HUES64 (cell line): ENCODE measurements at regions not wholly inside any gene's neighbourhood (a gene's known extent, or its start where the extent isn't known, plus 50 kb on each side); places are given as distances from the start of the nearest gene placed in this dataset.

ENCODE experiments used
- H3K27ac ChIP-seq: 2 replicates; pipeline ENCODE4 v1.7.0; 2013; ENCODE audit warnings: low read depth, low read length, inconsistent platforms
- H3K27me3 ChIP-seq: 2 replicates; pipeline ENCODE4 v1.6.1; 2013; ENCODE audit warnings: mild to moderate bottlenecking, low read length; ENCODE audit not compliant: insufficient read depth
- H3K36me3 ChIP-seq: 2 replicates; pipeline ENCODE4 v1.6.1; 2013; ENCODE audit warnings: mild to moderate bottlenecking, low read length; ENCODE audit not compliant: insufficient read depth
- H3K4me1 ChIP-seq: 2 replicates; pipeline ENCODE4 v1.6.1; 2013; ENCODE audit warnings: mild to moderate bottlenecking, low read length, moderate library complexity; ENCODE audit not compliant: insufficient read depth
- H3K4me3 ChIP-seq: 2 replicates; pipeline ENCODE4 v1.5.1; 2013; ENCODE audit warnings: mild to moderate bottlenecking, low read length, moderate library complexity
- H3K9ac ChIP-seq: 2 replicates; pipeline ENCODE4 v1.6.1; 2013; ENCODE audit warnings: mild to moderate bottlenecking, low read depth, low read length
- H3K9me3 ChIP-seq: 2 replicates; pipeline ENCODE4 v1.6.1; 2013; ENCODE audit warnings: low read depth, low read length; ENCODE audit not compliant: insufficient read depth
- WGBS: fragments of 150-250, 120-280 bp; methylation state at CpG from one replicate; pipeline ENCODE4 v1.1.7; 2013; ENCODE audit warnings: missing lambda C conversion rate; 5-methylcytosine and 5-hydroxymethylcytosine counted together

- Histone ChIP-seq H3K4me1 (no peaks in the 10 kb centered on the region), H3K9me3 (0 out of 2 replicates have a peak, but pooled peaks cover 6% of the 10 kb centered on the region), H3K27ac (no peak overlapping the region), H3K27me3 (no peaks in the 10 kb centered on the region), H3K36me3 (no peaks in the 10 kb centered on the region), H3K4me3 (no peak overlapping the region), H3K9ac (no peak overlapping the region)
- WGBS = 0% methylated on average over 1 of the region's 1 CpG
Measured at GRCh38 chr3:94548581-94549316, 485.9 kb downstream of the NSUN3 start.

GRCh38 chr3:94561094-94561493 lies 498.2 kb downstream of the NSUN3 start:
- Histone ChIP-seq H3K4me1 (peaks cover 7% of the 10 kb centered on the region; the same call in 1 of the 2 replicates), H3K9me3 (peaks cover 8% of the 10 kb centered on the region; the same call in 1 of the 2 replicates), H3K4me3 (no peak overlapping the region), H3K27me3 (no peaks in the 10 kb centered on the region), H3K27ac (no peak overlapping the region), H3K9ac (no peak overlapping the region), H3K36me3 (no peaks in the 10 kb centered on the region)
- 77% methylated on average over 2 of the region's 3 CpGs for WGBS

DNA sequence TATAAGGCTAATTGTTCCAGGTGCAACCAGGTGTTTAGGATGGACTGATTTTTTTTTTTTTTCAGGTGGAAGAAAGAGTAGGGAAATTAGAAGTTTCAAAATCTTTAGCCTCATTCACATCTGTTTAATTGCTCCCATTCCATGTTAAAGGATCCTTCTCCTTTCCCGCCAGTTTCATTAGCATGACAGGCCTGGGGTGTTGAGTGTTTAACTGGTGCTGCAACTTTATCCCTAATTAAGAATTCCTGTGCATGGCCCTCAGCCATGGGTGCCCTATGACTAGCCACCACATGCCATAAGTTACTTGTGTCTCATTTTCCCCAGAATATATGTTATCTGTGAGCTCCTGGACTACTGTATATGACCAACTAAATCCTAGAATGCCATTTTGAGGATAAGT lies 501.4 kb downstream of the NSUN3 start:
- H3K36me3 ChIP-seq = no peaks in the 10 kb centered on the region
- peaks cover 7% of the 10 kb centered on the region; the same call in 1 of the 2 replicates for H3K4me1 ChIP-seq
- WGBS = 80% methylated on average over 1 of the region's 1 CpG

GRCh38 chr3:94568041-94568440 lies 505.2 kb downstream of the NSUN3 start:
- Histone ChIP-seq H3K4me3 (no peak overlapping the region), H3K9me3 (peaks cover 5% of the 10 kb centered on the region; the same call in 1 of the 2 replicates), H3K36me3 (no peaks in the 10 kb centered on the region), H3K4me1 (peaks cover 7% of the 10 kb centered on the region; the same call in 1 of the 2 replicates), H3K27ac (no peak overlapping the region), H3K27me3 (no peaks in the 10 kb centered on the region), H3K9ac (no peak overlapping the region)
- WGBS = 3% methylated on average over 1 of the region's 1 CpG

More for the DNA sequence above, 501.4 kb downstream of the NSUN3 start:
- Histone ChIP-seq H3K4me3 (no peak overlapping the region), H3K27ac (no peak overlapping the region), H3K9me3 (peaks cover 8% of the 10 kb centered on the region; the same call in 1 of the 2 replicates), H3K9ac (no peak overlapping the region), H3K27me3 (no peaks in the 10 kb centered on the region)

- Histone ChIP-seq H3K27ac (no peak overlapping the region), H3K9ac (no peak overlapping the region), H3K36me3 (no peaks in the 10 kb centered on the region), H3K4me1 (no peaks in the 10 kb centered on the region), H3K27me3 (no peaks in the 10 kb centered on the region), H3K9me3 (no peaks in the 10 kb centered on the region), H3K4me3 (no peak overlapping the region)
- WGBS = 95% methylated on average over 1 of the region's 2 CpGs
Measured at GRCh38 chr3:94573337-94573736, 510.5 kb downstream of the NSUN3 start.

- H3K9ac ChIP-seq = no peak overlapping the region
- no peaks in the 10 kb centered on the region for H3K36me3 ChIP-seq
- WGBS = 98% methylated on average over 2 of the region's 3 CpGs
- H3K27ac ChIP-seq = no peak overlapping the region
- no peaks in the 10 kb centered on the region for H3K27me3 ChIP-seq
- no peak overlapping the region for H3K4me3 ChIP-seq
- no peaks in the 10 kb centered on the region for H3K9me3 ChIP-seq
- no peaks in the 10 kb centered on the region for H3K4me1 ChIP-seq
Measured at GRCh38 chr3:94587291-94587690, 524.4 kb downstream of the NSUN3 start.

GRCh38 chr3:94593526-94594150 lies 530.8 kb downstream of the NSUN3 start:
- Histone ChIP-seq H3K4me1 (no peaks in the 10 kb centered on the region), H3K27me3 (no peaks in the 10 kb centered on the region), H3K9me3 (no peaks in the 10 kb centered on the region), H3K9ac (no peak overlapping the region), H3K36me3 (no peaks in the 10 kb centered on the region), H3K4me3 (no peak overlapping the region), H3K27ac (no peak overlapping the region)
- 86% methylated on average over 1 of the region's 1 CpG for WGBS

GRCh38 chr3:94596141-94596540 lies 533.3 kb downstream of the NSUN3 start:
- H3K27ac ChIP-seq = no peak overlapping the region
- no peaks in the 10 kb centered on the region for H3K9me3 ChIP-seq
- no peak overlapping the region for H3K4me3 ChIP-seq
- H3K27me3 ChIP-seq = no peaks in the 10 kb centered on the region
- H3K36me3 ChIP-seq = no peaks in the 10 kb centered on the region
- 90% methylated on average over 2 of the region's 3 CpGs for WGBS
- no peak overlapping the region for H3K9ac ChIP-seq
- H3K4me1 ChIP-seq = no peaks in the 10 kb centered on the region

- 90% methylated on average over 2 of the region's 4 CpGs for WGBS
- Histone ChIP-seq H3K27me3 (no peaks in the 10 kb centered on the region), H3K9me3 (no peaks in the 10 kb centered on the region), H3K27ac (no peak overlapping the region), H3K4me1 (no peaks in the 10 kb centered on the region), H3K36me3 (no peaks in the 10 kb centered on the region), H3K4me3 (no peak overlapping the region), H3K9ac (no peak overlapping the region)
Measured at GRCh38 chr3:94596887-94597566, 534.2 kb downstream of the NSUN3 start.

DNA sequence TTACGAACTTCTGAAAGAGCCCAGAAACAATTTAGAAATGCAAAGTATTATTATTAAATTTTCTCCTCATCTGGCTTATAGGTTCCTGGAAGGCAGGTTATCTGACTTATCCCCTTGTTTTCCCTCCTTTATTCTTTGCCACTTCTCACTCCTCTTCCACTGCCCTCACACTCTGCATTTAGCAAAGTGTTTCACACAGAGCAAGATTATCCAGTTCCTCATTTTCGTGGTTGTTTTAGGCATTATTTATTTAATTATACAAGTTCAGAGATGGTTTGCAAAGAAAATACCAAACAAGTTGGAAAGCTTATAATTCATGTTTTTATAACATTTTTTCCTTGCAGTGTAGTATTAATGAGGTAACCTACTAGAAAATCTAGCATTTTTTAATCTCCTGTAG lies 544.9 kb downstream of the NSUN3 start:
- H3K27me3 ChIP-seq = no peaks in the 10 kb centered on the region
- H3K4me1 ChIP-seq = no peaks in the 10 kb centered on the region
- no peak overlapping the region for H3K27ac ChIP-seq
- H3K36me3 ChIP-seq = no peaks in the 10 kb centered on the region
- WGBS = no CpG with 5 or more reads among the region's 2 CpGs
- no peak overlapping the region for H3K4me3 ChIP-seq
- no peak overlapping the region for H3K9ac ChIP-seq
- no peaks in the 10 kb centered on the region for H3K9me3 ChIP-seq

DNA sequence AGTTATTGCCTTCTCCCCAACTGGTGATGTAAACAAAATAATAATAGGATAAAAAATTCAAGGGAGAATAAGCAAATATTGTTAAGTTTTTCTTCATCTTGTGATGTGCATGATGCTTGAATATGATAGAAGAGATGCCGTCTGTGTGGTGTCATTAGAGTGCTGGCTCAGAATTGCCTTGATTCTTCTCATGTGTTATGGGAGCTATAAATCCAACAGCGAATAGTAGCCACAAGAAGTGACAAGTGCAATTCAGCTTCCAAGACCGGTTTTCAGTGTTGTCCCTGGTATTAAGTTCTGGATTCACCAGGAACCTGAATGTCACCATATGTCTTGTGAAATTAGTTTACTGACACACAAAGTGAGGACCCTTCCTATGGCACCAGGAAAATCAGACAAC lies 547.0 kb downstream of the NSUN3 start:
- H3K27me3 ChIP-seq = no peaks in the 10 kb centered on the region
- H3K36me3 ChIP-seq = no peaks in the 10 kb centered on the region
- H3K9ac ChIP-seq = no peak overlapping the region
- WGBS = 92% methylated on average over 3 of the region's 3 CpGs
- no peak overlapping the region for H3K4me3 ChIP-seq
- H3K9me3 ChIP-seq = no peaks in the 10 kb centered on the region
- no peak overlapping the region for H3K27ac ChIP-seq
- peaks cover 7% of the 10 kb centered on the region for H3K4me1 ChIP-seq
